Activated CD4-positive, alpha-beta T cell treated with anti-CD3 and anti-CD28 coated beads, Interleukin-2, amount 10 ng/mL, durations not matched to agents 24 days and 14 days (primary cell): ENCODE measurements at regions not wholly inside any gene's neighbourhood (a gene's known extent, or its start where the extent isn't known, plus 50 kb on each side); places are given as distances from the start of the nearest gene placed in this dataset.

Experiments used
- DNase-seq: peaks from one replicate; pipeline ENCODE4 v3.0.0; 2022
- H3K27ac Mint-ChIP-seq: one replicate; pipeline ENCODE4 v1.8.0; 2022; ENCODE audit warnings: mild to moderate bottlenecking, mixed read lengths
- H3K27me3 Mint-ChIP-seq: one replicate; pipeline ENCODE4 v1.8.0; 2022; ENCODE audit warnings: mixed read lengths
- H3K36me3 Mint-ChIP-seq: one replicate; pipeline ENCODE4 v1.8.0; 2022; ENCODE audit warnings: low read depth, mild to moderate bottlenecking, mixed read lengths
- H3K4me1 Mint-ChIP-seq: one replicate; pipeline ENCODE4 v1.8.0; 2021; ENCODE audit warnings: mixed read lengths
- H3K4me3 Mint-ChIP-seq: one replicate; pipeline ENCODE4 v1.8.0; 2022; ENCODE audit warnings: mild to moderate bottlenecking, moderate library complexity, mixed read lengths
- H3K9me3 Mint-ChIP-seq: one replicate; pipeline ENCODE4 v1.8.0; 2021; ENCODE audit warnings: mixed read lengths
- intact Hi-C: fragments of 100-400 bp; cut with micrococcal nuclease; formaldehyde crosslinking; loops from one replicate; pipeline ENCODE4 v1.15.1; 2023

DNA sequence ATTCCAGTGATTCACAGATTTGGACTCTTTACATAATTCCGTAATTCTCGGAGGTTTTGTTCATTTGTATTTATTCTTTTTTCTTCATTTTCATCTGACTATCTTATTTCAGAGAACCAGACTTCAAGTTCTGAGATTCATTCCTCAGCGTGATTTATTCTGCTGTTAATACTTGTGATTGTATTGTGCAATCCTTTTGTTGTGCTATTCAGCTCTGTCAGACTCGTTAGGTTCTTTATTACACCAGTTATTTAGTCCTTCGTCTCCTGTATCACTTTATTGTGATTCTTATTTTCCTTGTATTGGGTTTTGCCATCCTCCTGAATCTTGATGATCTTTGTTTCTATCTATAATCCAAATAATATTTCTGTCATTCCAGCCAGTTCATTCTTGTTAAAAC lies 529.3 kb upstream of the LRRTM4 start:
- intact Hi-C loops, result no loop called here
- no peaks in the 10 kb centered on the region for H3K4me1 Mint-ChIP-seq

GRCh38 chr2:78056976-78057375 lies 534.8 kb upstream of the LRRTM4 start:
- Mint-ChIP-seq H3K36me3 (no peaks in the 10 kb centered on the region), H3K4me1 (no peaks in the 10 kb centered on the region), H3K9me3 (peaks cover 19% of the 10 kb centered on the region), H3K27ac (no peak overlapping the region), H3K27me3 (no peaks in the 10 kb centered on the region), H3K4me3 (no peak overlapping the region)
- intact Hi-C loops, result no loop called here
- DNase-seq, result no peak

More for the DNA sequence above, 529.3 kb upstream of the LRRTM4 start:
- no peaks in the 10 kb centered on the region for H3K27me3 Mint-ChIP-seq
- DNase-seq, result no peak
- H3K36me3 Mint-ChIP-seq, result no peaks in the 10 kb centered on the region
- H3K27ac Mint-ChIP-seq, result no peak overlapping the region
- no peak overlapping the region for H3K4me3 Mint-ChIP-seq
- peaks cover 34% of the 10 kb centered on the region for H3K9me3 Mint-ChIP-seq

GRCh38 chr2:78061301-78061700 lies 539.1 kb upstream of the LRRTM4 start:
- Mint-ChIP-seq H3K27me3 (no peaks in the 10 kb centered on the region), H3K27ac (no peak overlapping the region), H3K4me3 (no peak overlapping the region), H3K36me3 (no peaks in the 10 kb centered on the region), H3K4me1 (no peaks in the 10 kb centered on the region), H3K9me3 (peaks cover 11% of the 10 kb centered on the region)
- intact Hi-C loops, result no loop called here
- no peak for DNase-seq

- Mint-ChIP-seq H3K36me3 (no peaks in the 10 kb centered on the region), H3K9me3 (peaks cover 11% of the 10 kb centered on the region), H3K27me3 (no peaks in the 10 kb centered on the region), H3K27ac (no peak overlapping the region), H3K4me1 (no peaks in the 10 kb centered on the region), H3K4me3 (no peak overlapping the region)
- intact Hi-C loops, result no loop called here
- DNase-seq, result no peak
Measured at GRCh38 chr2:78061732-78062131, 539.6 kb upstream of the LRRTM4 start.

- DNase-seq, result no peak
- H3K36me3 Mint-ChIP-seq, result no peaks in the 10 kb centered on the region
- no peaks in the 10 kb centered on the region for H3K4me1 Mint-ChIP-seq
- no peaks in the 10 kb centered on the region for H3K27me3 Mint-ChIP-seq
- no peak overlapping the region for H3K27ac Mint-ChIP-seq
- peaks cover 11% of the 10 kb centered on the region for H3K9me3 Mint-ChIP-seq
- H3K4me3 Mint-ChIP-seq, result no peak overlapping the region
- intact Hi-C loops, result no loop called here
Measured at GRCh38 chr2:78063246-78064020, 541.3 kb upstream of the LRRTM4 start.

GRCh38 chr2:78065366-78065765 lies 543.2 kb upstream of the LRRTM4 start:
- no peak for DNase-seq
- H3K4me1 Mint-ChIP-seq, result no peaks in the 10 kb centered on the region
- intact Hi-C loops, result no loop called here
- no peak overlapping the region for H3K27ac Mint-ChIP-seq
- no peaks in the 10 kb centered on the region for H3K9me3 Mint-ChIP-seq
- no peak overlapping the region for H3K4me3 Mint-ChIP-seq
- H3K27me3 Mint-ChIP-seq, result no peaks in the 10 kb centered on the region
- no peaks in the 10 kb centered on the region for H3K36me3 Mint-ChIP-seq

DNA sequence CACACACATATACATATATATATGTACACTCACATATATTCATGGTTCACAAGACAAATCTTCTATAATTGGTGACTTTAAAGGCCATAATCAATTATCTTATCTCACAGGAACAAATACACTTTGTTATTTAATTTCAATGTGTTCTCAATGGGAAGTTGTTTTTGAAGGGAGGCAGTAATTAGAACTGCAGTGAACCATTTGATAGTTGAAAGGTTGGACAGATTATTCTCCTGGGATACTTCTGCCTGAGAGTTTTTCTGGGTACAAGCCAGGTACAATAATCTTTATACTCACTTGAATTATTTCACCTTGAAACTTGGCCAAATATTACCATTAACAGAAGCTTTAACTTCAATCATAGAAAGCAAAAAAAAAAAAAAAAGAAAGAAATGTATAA lies 546.6 kb upstream of the LRRTM4 start:
- intact Hi-C loops, result no loop called here
- Mint-ChIP-seq H3K27ac (no peak overlapping the region), H3K4me3 (no peak overlapping the region), H3K4me1 (no peaks in the 10 kb centered on the region), H3K36me3 (no peaks in the 10 kb centered on the region), H3K9me3 (no peaks in the 10 kb centered on the region), H3K27me3 (no peaks in the 10 kb centered on the region)
- no peak for DNase-seq

DNA sequence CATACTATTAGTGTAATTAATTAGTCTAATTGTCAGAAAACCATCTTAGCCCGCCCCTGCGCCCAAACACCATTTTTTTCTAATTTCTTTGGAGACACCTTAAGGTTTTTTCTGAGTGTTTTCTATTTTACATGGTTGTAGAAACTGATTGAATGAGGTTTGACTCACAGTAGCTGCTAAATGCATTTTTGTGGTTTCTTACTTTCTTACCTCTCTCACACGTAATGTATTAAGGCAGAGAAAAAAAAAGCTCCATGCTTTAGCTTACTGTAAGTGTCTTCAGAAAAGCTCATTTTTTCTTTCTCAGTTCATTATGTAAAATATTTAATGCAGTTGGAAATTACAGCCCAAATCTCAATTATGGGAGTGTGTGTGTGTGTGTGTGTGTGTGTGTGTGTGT lies 548.5 kb upstream of the LRRTM4 start:
- Mint-ChIP-seq H3K27ac (no peak overlapping the region), H3K27me3 (no peaks in the 10 kb centered on the region), H3K4me3 (no peak overlapping the region), H3K9me3 (no peaks in the 10 kb centered on the region), H3K4me1 (no peaks in the 10 kb centered on the region), H3K36me3 (no peaks in the 10 kb centered on the region)
- intact Hi-C loops, result no loop called here
- no peak for DNase-seq

GRCh38 chr2:78077633-78078032 lies 555.5 kb upstream of the LRRTM4 start:
- Mint-ChIP-seq H3K4me1 (no peaks in the 10 kb centered on the region), H3K9me3 (peaks cover 7% of the 10 kb centered on the region), H3K27me3 (no peaks in the 10 kb centered on the region), H3K36me3 (no peaks in the 10 kb centered on the region), H3K4me3 (no peak overlapping the region), H3K27ac (no peak overlapping the region)
- no peak for DNase-seq
- intact Hi-C loops, result no loop called here

GRCh38 chr2:78082555-78082954 lies 560.4 kb upstream of the LRRTM4 start:
- no peak overlapping the region for H3K4me3 Mint-ChIP-seq
- intact Hi-C loops, result no loop called here

GRCh38 chr2:78093436-78093835 lies 571.3 kb upstream of the LRRTM4 start:
- Mint-ChIP-seq H3K4me3 (no peak overlapping the region), H3K27ac (no peak overlapping the region), H3K27me3 (no peaks in the 10 kb centered on the region), H3K36me3 (no peaks in the 10 kb centered on the region), H3K4me1 (no peaks in the 10 kb centered on the region), H3K9me3 (peaks cover 4% of the 10 kb centered on the region)
- intact Hi-C loops, result no loop called here
- DNase-seq, result no peak

More at GRCh38 chr2:78082555-78082954, 560.4 kb upstream of the LRRTM4 start:
- no peak for DNase-seq
- Mint-ChIP-seq H3K27ac (no peak overlapping the region), H3K27me3 (no peaks in the 10 kb centered on the region), H3K4me1 (no peaks in the 10 kb centered on the region), H3K9me3 (peaks cover 8% of the 10 kb centered on the region), H3K36me3 (no peaks in the 10 kb centered on the region)

GRCh38 chr2:78109272-78109671 lies 587.1 kb upstream of the LRRTM4 start:
- Mint-ChIP-seq H3K9me3 (peaks cover 3% of the 10 kb centered on the region), H3K36me3 (no peaks in the 10 kb centered on the region), H3K4me3 (no peak overlapping the region), H3K4me1 (no peaks in the 10 kb centered on the region), H3K27me3 (no peaks in the 10 kb centered on the region), H3K27ac (no peak overlapping the region)
- intact Hi-C loops, result no loop called here
- DNase-seq, result no peak

GRCh38 chr2:78115291-78115690 lies 593.1 kb upstream of the LRRTM4 start:
- no peak for DNase-seq
- no peaks in the 10 kb centered on the region for H3K4me1 Mint-ChIP-seq
- H3K4me3 Mint-ChIP-seq, result no peak overlapping the region
- H3K9me3 Mint-ChIP-seq, result peaks cover 10% of the 10 kb centered on the region
- intact Hi-C loops, result no loop called here
- H3K27me3 Mint-ChIP-seq, result no peaks in the 10 kb centered on the region
- no peak overlapping the region for H3K27ac Mint-ChIP-seq
- no peaks in the 10 kb centered on the region for H3K36me3 Mint-ChIP-seq

DNA sequence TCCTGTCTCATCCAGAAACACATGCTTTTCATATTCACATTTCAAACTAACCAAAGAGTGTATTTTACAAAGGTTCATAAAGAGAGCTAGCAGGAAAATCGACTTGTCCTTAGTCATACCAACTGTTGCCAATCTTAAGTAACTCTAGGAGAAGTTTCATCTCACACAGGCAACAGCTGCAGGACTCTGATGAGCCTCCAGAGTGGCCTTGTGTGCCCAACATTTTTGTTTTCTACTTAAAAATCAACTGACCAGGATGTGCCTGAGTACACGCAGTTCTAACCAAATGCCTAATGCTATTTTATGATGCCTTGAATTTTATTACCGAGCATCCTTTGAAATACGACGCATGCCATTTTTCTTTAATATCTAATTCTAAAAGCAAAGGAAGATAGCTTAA lies 595.9 kb upstream of the LRRTM4 start:
- intact Hi-C loops, result no loop called here
- Mint-ChIP-seq H3K27me3 (no peaks in the 10 kb centered on the region), H3K4me3 (no peak overlapping the region), H3K36me3 (no peaks in the 10 kb centered on the region), H3K9me3 (peaks cover 10% of the 10 kb centered on the region), H3K4me1 (no peaks in the 10 kb centered on the region), H3K27ac (no peak overlapping the region)
- DNase-seq, result no peak

DNA sequence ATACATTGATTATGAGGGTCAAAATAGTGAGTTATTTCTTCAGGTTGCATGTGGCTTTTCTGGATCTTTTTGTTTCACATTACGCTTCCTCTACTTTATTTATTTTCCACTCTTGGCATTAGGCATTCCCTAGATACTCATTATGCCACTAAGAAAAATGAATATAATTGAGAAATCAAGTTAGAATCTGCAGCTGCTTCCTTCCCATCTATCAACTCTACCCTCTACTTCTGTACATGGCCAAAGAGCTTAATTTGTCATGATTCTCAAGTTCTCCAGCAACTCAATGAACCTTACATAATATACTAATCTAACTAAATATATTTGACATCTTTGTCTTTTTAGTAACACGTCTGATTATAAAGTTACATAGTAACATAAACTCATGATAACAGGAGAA lies 598.1 kb upstream of the LRRTM4 start:
- H3K36me3 Mint-ChIP-seq, result no peaks in the 10 kb centered on the region
- no peaks in the 10 kb centered on the region for H3K27me3 Mint-ChIP-seq
- H3K27ac Mint-ChIP-seq, result no peak overlapping the region
- DNase-seq, result no peak
- intact Hi-C loops, result no loop called here
- no peak overlapping the region for H3K4me3 Mint-ChIP-seq
- H3K4me1 Mint-ChIP-seq, result no peaks in the 10 kb centered on the region
- peaks cover 9% of the 10 kb centered on the region for H3K9me3 Mint-ChIP-seq
